Dermis microvascular lymphatic vessel endothelial cell (primary cell): ENCODE measurements at regions not wholly inside any gene's neighbourhood (a gene's known extent, or its start where the extent isn't known, plus 50 kb on each side); places are given as distances from the start of the nearest gene placed in this dataset.

Experiments used
- DNase-seq, 2 donors: peaks; one replicate each; pipeline versions ENCODE4 v3.0.0 to v3.0.0-alpha.2; 2010; ENCODE audit warnings: low read depth in 2 of 2

- no peak for DNase-seq
These were observed 1069.3 kb upstream of the CNTNAP5 start for GRCh38 chr2:122955776-122956175.

GRCh38 chr2:122960759-122961641, 1064.1 kb upstream of the CNTNAP5 start:
- DNase-seq = peak in 1 of 2 donors; percentile 26

- no peak for DNase-seq
These were observed 1058.6 kb upstream of the CNTNAP5 start for GRCh38 chr2:122966461-122966860.

GRCh38 chr2:122977580-122977979, 1047.5 kb upstream of the CNTNAP5 start:
- DNase-seq = no peak

GRCh38 chr2:122980671-122981070, 1044.4 kb upstream of the CNTNAP5 start:
- no peak for DNase-seq

- DNase-seq = no peak
These were observed 1042.2 kb upstream of the CNTNAP5 start for GRCh38 chr2:122982936-122983335.

- no peak for DNase-seq
These were observed 1036.5 kb upstream of the CNTNAP5 start for GRCh38 chr2:122988395-122989221.

GRCh38 chr2:122993592-122993991, 1031.5 kb upstream of the CNTNAP5 start:
- no peak for DNase-seq

- DNase-seq = no peak
These were observed 1025.8 kb upstream of the CNTNAP5 start for GRCh38 chr2:122999258-122999657.

- no peak for DNase-seq
These were observed 1025.3 kb upstream of the CNTNAP5 start for GRCh38 chr2:122999821-123000220.

GRCh38 chr2:123002660-123003248, 1022.3 kb upstream of the CNTNAP5 start:
- no peak for DNase-seq

GRCh38 chr2:123015186-123015585, 1009.9 kb upstream of the CNTNAP5 start:
- no peak for DNase-seq

GRCh38 chr2:123035541-123035940, 989.5 kb upstream of the CNTNAP5 start:
- no peak for DNase-seq

- no peak for DNase-seq
These were observed 988.8 kb upstream of the CNTNAP5 start for GRCh38 chr2:123036300-123036699.

- DNase-seq = no peak
These were observed 984.6 kb upstream of the CNTNAP5 start for GRCh38 chr2:123040506-123040905.

GRCh38 chr2:123043458-123043857, 981.6 kb upstream of the CNTNAP5 start:
- no peak for DNase-seq

GRCh38 chr2:123045713-123046112, 979.4 kb upstream of the CNTNAP5 start:
- no peak for DNase-seq

GRCh38 chr2:123047186-123047585, 977.9 kb upstream of the CNTNAP5 start:
- no peak for DNase-seq

GRCh38 chr2:123051136-123051535, 974.0 kb upstream of the CNTNAP5 start:
- DNase-seq = no peak

- DNase-seq = no peak
These were observed 963.6 kb upstream of the CNTNAP5 start for GRCh38 chr2:123061534-123061933.

GRCh38 chr2:123073371-123073770, 951.7 kb upstream of the CNTNAP5 start:
- no peak for DNase-seq

- DNase-seq = no peak
These were observed 951.1 kb upstream of the CNTNAP5 start for GRCh38 chr2:123073956-123074355.
